ENCODE measurements at regions not wholly inside any gene's neighbourhood (a gene's known extent, or its start where the extent isn't known, plus 50 kb on each side); places are given as distances from the start of the nearest gene placed in this dataset.

DNA sequence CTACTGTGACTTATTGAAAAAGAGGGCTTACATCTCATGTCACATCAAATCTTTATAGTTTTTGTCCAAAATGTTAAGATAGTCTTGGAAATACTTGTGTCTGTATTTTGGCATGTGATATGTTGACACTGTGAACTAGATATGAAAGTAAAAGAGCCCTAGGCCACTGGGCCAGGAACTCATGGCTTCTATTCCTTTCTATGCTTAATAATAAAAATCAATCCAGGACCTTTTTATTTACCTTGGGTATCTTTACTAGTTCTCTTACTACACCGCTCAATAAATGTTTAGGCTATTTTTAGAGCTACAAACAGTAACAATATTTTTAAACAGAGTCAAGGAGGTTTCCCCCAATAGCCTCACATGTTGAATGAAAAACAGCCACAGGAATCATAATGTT lies 348.6 kb upstream of the SLC24A2 start:
- TF ChIP-seq, protein P1, sequence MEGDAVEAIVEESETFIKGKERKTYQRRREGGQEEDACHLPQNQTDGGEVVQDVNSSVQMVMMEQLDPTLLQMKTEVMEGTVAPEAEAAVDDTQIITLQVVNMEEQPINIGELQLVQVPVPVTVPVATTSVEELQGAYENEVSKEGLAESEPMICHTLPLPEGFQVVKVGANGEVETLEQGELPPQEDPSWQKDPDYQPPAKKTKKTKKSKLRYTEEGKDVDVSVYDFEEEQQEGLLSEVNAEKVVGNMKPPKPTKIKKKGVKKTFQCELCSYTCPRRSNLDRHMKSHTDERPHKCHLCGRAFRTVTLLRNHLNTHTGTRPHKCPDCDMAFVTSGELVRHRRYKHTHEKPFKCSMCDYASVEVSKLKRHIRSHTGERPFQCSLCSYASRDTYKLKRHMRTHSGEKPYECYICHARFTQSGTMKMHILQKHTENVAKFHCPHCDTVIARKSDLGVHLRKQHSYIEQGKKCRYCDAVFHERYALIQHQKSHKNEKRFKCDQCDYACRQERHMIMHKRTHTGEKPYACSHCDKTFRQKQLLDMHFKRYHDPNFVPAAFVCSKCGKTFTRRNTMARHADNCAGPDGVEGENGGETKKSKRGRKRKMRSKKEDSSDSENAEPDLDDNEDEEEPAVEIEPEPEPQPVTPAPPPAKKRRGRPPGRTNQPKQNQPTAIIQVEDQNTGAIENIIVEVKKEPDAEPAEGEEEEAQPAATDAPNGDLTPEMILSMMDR (conservative IDR thresholded peaks at IDR 0.05): no peak
- TF ChIP-seq ZFX (IDR thresholded peaks at IDR 0.05): no peak
- H3K27ac ChIP-seq: no peak overlapping the region

DNA sequence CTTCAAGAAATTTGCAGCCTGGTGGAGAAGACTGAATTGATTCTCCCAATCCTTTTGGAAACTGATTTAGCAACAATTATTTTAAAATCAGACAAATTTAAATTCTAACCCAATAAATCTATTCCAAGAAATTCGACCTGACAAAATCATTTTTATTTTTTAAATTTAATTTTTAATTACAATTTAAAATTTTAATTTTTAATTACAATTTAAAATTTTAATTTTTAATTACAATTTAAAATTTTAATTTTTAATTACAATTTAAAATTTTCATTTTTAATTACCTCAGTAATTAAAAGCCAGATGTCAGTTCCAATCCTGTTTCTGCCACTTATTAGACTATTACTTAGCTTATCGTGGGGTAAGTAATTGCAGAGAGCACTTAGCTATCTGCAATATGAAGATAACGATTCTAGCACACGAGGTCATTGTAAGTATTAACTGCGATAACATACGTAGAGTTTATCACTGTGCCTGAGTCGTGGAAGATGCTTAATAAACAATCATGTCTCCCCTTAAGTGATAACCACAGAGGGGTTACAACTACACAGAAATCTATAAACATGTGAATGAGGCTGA lies 346.4 kb upstream of the SLC24A2 start:
- TF ChIP-seq ZFX (IDR thresholded peaks at IDR 0.05): no peak
- TF ChIP-seq, protein P1 (conservative IDR thresholded peaks at IDR 0.05): no peak
- H3K27ac ChIP-seq: no peak overlapping the region

DNA sequence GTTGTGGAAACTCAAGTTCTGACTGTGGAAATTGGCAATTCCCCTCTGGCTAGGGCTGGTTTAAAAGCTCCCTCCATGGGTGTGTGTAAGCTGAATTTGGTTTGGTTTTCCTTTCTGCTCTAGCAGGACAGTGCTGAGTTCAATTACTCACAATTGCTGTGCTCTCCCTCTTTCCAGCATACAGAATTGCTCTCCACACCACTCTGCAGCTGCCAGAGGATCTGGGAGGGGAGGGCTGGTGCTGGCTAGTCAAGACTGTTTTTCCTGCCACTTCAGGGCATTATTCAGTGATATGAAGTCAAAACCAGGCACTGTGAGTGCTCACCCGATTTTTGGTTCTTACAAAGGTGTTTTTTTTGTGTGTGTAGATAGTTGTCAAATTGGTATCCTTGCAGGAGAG lies 336.9 kb upstream of the SLC24A2 start:
- TF ChIP-seq, protein P1 (conservative IDR thresholded peaks at IDR 0.05): no peak
- no peak for TF ChIP-seq ZFX (IDR thresholded peaks at IDR 0.05)
- no peak overlapping the region for H3K27ac ChIP-seq

DNA sequence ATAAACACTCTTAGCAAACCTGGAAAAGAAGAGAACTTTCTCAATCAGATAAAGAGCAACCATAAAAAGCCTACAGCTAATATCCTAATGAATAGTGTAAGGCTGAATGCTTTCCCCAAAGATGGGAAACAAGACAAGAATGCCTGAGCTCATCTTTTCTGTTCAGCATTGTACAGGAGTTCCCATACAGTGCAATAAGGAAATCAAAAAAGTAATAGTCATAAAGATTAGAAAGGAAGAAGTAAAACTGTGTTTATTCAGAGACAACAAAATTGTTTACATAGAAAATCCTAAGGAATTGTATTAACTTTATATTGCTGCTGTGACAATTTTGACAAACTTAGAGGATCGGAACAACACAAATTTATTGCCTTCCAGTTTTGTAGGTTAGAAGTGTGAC lies 330.7 kb upstream of the SLC24A2 start:
- TF ChIP-seq, protein P1 (conservative IDR thresholded peaks at IDR 0.05): no peak
- TF ChIP-seq ZFX (IDR thresholded peaks at IDR 0.05): no peak

DNA sequence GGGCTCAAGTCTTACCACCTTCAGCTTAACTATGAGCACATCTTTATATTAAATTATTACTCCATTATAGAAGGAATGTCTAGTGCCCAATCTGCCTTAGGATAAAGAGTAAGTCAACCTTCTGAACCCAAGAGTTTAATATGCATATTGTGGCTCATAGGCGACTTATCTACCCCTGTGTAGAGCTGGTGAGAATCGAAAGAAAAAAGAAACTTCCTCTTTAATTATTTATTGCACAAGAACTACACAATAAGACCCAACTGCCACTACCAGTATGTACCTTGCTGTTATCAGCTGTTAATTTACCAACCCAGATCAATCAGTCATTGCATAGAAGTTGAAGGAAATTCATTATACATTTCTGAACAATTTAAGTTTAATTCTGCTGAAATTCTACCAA lies 329.1 kb upstream of the SLC24A2 start:
- no peak overlapping the region for H3K27ac ChIP-seq
- no peak for TF ChIP-seq ZFX (IDR thresholded peaks at IDR 0.05)
- TF ChIP-seq, protein P1 (conservative IDR thresholded peaks at IDR 0.05): no peak

More for the DNA sequence above, 330.7 kb upstream of the SLC24A2 start:
- H3K27ac ChIP-seq: no peak overlapping the region

DNA sequence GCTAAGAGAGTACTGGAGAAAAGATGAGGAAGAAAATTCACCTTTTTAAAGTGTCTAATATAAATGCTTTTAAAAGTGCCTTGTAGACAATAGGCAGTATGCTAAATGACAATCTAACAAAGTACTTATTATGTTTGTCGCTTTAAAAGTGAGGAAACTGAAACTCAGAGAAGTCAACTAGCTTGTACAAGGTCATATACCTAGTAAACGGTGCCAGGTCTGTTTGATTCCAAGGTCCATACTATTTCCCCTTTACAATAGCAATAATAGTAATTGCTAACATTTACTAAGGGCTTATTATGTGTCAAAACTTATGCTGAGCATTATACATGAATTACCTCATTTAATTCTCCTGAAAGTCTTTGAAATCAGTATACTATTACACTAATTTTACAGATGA lies 328.6 kb upstream of the SLC24A2 start:
- TF ChIP-seq ZFX (IDR thresholded peaks at IDR 0.05): no peak
- TF ChIP-seq, protein P1 (conservative IDR thresholded peaks at IDR 0.05): no peak
- H3K27ac ChIP-seq: no peak overlapping the region

DNA sequence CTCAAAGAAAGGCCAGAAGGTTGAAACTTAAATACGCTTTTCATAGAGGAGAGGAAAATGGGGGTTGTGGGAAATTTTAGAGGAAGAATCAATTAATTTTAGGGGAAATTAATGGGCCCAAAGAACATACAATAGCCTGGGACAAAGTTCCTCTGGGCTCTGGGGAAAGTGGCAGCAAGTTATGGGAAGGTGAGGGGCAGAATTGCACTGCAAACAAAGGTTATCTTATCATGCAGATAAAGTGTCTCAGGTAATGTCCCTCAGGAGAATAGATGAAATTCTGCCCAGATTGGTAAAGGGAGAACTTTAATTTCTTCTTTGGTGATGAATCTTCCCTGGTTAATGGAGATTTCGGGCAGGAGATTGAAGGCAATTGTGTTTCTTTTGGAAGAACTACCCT lies 326.1 kb upstream of the SLC24A2 start:
- TF ChIP-seq, protein P1 (conservative IDR thresholded peaks at IDR 0.05): no peak
- no peak for TF ChIP-seq ZFX (IDR thresholded peaks at IDR 0.05)
- no peak overlapping the region for H3K27ac ChIP-seq

All from C4-2B (cell line).